GM19351 (cell line): ENCODE measurements at regions not wholly inside any gene's neighbourhood (a gene's known extent, or its start where the extent isn't known, plus 50 kb on each side); places are given as distances from the start of the nearest gene placed in this dataset.

Experiments
- ATAC-seq: cut with Tn5 transposase; IDR thresholded peaks from one replicate; pipeline ENCODE4 v1.9.1; 2021; ENCODE audit warnings: mild to moderate bottlenecking, moderate library complexity; ENCODE audit not compliant: unreplicated experiment

GRCh38 chr2:65866148-65866547, 433.7 kb upstream of the SPRED2 start:
- ATAC-seq, result no peak

DNA sequence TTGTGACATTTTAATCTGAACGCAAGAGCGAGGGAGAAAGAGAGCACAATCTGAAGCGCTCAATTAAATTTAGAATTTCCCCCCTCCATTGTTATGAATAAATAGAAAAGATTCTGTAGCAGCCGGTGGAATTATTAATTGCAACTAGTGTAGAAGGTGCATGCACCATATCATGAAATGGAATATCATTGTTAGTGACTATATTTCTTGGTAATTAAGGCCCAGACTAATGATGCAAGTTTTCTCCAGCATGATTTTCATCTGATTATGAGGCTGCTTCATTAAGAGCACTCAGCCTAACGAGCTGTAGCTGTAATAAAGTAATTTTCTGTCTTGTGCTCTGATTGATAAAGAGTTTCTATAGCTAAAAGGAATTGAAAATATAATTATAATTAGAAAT, 432.2 kb upstream of the SPRED2 start:
- no peak for ATAC-seq

DNA sequence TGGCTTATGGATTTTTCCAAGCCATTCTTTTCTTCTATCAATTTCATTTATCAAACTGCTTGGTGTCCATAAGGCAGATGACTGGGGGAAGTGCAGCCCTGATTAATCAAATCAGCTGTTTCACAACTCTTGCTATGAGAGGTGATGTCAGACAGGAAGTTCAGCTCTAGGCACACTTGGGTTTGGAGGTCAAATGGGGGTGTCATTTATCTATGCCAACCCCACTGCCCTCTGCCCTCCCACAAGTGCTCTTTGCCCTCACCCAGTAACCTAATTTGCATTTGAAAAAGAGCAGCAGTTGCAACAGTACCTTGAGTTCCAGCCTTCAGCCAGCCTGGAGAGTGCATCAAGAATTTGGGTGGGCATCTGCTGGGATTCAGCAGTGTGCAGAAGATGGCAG, 431.3 kb upstream of the SPRED2 start:
- ATAC-seq, result no peak

GRCh38 chr2:65856928-65857327, 424.5 kb upstream of the SPRED2 start:
- ATAC-seq, result no peak

DNA sequence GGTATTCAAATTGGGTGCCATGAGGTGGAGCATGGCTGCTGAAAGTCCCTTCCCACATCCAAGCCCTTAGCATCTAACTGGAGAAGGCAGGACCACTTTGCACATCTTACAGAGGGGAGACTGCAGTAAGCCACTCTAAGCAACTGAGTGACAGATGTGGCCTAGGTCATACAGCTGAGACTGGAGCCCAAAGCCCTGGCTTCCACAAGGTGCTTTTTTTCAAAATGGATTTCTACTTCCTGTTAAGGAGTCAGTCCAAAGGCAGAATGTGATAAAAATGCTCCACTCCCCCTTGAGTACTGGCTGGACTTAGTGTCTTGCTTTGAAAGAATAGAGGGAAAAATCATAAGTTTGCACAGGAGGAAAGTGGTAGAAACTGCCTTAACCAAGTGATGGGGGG, 424.0 kb upstream of the SPRED2 start:
- no peak for ATAC-seq

GRCh38 chr2:65850695-65851094, 418.3 kb upstream of the SPRED2 start:
- ATAC-seq, result no peak

DNA sequence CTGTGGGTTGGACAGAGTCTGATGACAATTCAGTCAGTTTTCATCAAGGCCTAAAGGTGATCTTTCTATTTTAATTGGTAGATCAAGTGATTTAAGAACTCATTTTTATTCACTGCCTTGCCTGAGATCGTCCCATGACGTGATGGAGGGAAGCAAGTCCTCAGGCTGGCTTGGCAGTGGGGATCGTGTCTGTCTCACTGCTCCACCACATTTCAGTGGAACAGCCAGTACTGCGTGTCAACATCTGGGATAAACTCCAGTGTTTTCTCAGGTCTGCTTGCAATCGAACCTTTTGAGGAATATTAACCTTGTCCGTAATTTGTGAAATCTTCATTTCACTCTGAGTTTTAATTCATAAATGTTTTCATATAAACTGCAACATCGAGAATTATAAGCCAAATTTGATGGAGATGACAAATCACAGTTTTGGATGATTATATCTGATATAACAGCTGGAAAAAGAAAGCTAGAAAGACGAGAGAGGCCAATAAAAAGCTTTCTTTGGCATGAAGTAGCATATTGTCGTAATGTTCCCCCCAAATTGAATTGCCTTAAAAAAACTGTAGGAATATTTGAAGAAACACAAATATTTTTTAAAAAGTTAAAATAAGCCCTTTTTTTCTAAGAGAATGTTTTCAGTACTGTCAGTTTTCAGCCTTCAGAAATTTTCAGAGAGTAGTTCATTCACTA, 414.7 kb upstream of the SPRED2 start:
- no peak for ATAC-seq

GRCh38 chr2:65845442-65846182, 413.2 kb upstream of the SPRED2 start:
- ATAC-seq, result no peak

GRCh38 chr2:65842104-65842503, 409.7 kb upstream of the SPRED2 start:
- ATAC-seq, result no peak

- no peak for ATAC-seq
These were observed 403.7 kb upstream of the SPRED2 start for GRCh38 chr2:65835975-65836549.

- no peak for ATAC-seq
These were observed 402.5 kb upstream of the SPRED2 start for GRCh38 chr2:65834771-65835475.

- ATAC-seq, result no peak
These were observed 401.7 kb upstream of the SPRED2 start for GRCh38 chr2:65834062-65834461.

- ATAC-seq, result no peak
These were observed 399.1 kb upstream of the SPRED2 start for GRCh38 chr2:65831509-65831908.

- ATAC-seq, result no peak
These were observed 394.2 kb upstream of the SPRED2 start for GRCh38 chr2:65826567-65826966.

DNA sequence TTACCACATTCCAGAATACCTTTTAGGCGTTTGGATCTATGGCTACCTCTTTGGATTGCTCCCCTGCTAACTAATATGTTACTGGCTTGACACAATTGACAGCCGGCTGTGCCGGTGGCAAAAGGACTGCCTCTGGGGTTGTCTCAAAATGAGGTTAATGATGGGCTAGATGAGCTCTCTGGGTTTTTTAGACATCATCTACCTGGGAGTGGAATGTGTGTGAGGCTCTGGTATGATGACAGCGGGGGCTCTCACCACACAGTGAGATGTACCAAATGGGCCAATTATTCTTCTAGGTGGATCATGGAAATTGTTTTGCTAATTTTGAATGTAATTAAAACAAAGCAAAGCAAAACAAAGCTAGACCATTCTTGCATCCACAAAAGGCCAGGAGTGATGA, 391.1 kb upstream of the SPRED2 start:
- ATAC-seq, result no peak

DNA sequence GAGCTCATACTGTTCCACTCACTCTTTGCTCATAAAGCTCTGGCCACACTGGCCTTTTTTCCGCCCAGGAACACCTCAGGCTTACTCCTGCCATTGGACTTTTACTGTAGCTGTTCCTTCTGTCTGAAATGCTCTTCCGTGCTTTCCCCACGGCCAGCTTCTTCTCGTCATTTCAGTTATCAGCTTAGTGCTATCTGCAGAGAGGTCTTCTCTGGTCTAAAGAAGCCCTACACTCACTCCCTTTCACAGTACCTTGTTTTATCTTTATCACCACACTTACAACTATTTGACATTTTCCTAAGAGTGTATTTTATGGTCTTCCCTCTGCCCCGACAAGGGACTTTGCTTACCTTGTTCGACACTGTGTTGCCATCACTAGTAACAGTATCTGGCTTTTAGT, 388.1 kb upstream of the SPRED2 start:
- no peak for ATAC-seq

DNA sequence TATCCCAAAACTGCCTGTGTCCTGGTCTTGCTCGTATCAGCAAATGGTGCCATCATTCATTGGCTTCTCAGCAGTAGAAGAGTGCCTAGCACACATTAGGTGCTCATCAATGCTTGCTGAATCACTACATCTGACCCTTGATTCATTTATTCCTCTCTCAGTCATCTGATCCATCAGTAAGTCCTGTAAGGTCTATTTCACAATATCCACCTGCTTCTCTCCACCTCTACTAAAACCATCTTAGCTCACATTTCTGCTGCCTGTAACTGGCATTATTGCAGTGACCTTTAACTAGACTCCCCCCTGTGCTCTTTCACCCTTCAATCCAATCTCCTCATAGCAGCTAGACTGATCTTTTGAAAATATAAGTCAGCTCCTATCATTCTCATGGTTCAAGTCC, 387.6 kb upstream of the SPRED2 start:
- ATAC-seq, result no peak

DNA sequence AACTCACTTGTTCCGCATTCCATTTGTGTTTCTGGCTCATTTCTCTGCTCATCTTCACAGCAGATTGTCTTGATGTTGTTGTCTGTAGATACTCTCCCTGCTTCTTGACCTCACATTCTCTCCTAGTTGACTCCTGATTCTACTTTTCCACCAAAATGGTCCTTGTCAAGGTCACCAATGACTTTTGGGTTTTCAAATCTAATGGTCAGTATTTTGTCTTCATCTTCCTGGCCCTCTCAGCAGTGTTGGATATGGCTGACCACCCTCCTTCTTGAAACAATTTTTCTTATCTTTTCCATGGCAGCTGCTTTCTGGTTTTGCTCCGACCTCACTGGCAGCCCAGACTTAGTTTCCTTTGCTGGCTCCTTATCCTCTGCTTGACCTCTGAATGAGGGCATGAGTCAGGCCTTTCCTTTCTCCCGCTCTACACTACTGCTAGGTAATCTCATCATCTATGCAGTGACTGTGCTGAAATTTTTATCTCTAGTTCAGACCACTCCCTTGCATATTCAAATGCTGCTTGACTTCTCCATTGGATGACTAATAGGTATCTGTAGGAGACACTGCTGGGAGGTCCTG, 386.6 kb upstream of the SPRED2 start:
- no peak for ATAC-seq

DNA sequence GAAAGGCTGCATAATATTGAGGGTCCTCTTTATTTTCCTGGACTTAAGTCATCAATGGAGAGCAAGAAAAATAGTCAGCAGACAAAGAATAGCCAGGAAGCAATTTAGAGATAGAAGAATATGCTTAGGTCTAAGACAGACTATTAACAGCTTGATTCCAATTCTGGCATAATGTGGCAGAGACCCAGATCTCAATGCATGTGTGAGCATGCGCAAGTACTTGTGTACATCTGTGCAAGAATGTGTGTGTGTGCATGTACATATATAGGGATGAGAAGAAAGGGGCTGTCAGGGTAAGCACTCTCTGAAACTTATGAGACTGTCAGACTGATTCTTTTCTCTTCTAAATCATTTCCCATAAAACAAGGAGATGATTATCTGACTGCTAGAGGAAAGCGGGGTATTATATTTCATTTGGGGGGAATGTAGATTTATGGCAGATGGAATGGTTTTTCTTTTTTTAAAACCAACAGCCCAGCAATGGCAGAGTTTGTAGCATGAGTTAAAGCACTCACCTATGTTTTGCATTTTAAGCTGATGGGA, 381.3 kb upstream of the SPRED2 start:
- ATAC-seq, result no peak

DNA sequence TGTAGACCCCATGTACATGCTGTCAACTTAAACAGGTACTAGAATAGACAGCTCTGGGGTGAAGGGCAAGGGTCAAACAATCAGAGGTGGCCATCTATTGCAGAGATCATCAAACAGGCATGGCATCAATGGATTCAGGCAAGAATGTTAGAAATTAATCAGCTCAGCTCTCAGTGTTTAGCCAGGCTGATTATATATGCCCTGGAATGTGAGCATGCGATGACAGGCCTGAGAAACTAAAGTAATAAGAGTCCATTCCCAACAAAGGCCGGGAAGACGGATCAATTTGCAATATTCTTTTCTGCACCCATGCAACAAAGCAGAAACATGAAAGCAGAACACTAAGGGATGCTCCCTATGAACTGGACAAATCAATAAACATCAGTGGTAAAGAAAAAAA, 380.5 kb upstream of the SPRED2 start:
- no peak for ATAC-seq

- no peak for ATAC-seq
These were observed 375.5 kb upstream of the SPRED2 start for GRCh38 chr2:65807942-65808341.
